ENCODE measurements at regions not wholly inside any gene's neighbourhood (a gene's known extent, or its start where the extent isn't known, plus 50 kb on each side); places are given as distances from the start of the nearest gene placed in this dataset.
A peak's percentile ranks its signal among the peaks of the same experiment; 100 is the strongest.

- Mint-ChIP-seq H3K9me3 (ENCODE audit: unreplicated experiment) (no peaks in the 10 kb centered on the region), H3K27ac (ENCODE audit: unreplicated experiment) (no peak overlapping the region), H3K4me3 (ENCODE audit: unreplicated experiment) (no peak overlapping the region), H3K4me1 (ENCODE audit: unreplicated experiment) (peaks cover 40% of the 10 kb centered on the region), H3K36me3 (ENCODE audit: low read depth, unreplicated experiment) (peaks cover 4% of the 10 kb centered on the region), H3K27me3 (ENCODE audit: unreplicated experiment) (peaks cover 9% of the 10 kb centered on the region)
- TF ChIP-seq, protein P1, sequence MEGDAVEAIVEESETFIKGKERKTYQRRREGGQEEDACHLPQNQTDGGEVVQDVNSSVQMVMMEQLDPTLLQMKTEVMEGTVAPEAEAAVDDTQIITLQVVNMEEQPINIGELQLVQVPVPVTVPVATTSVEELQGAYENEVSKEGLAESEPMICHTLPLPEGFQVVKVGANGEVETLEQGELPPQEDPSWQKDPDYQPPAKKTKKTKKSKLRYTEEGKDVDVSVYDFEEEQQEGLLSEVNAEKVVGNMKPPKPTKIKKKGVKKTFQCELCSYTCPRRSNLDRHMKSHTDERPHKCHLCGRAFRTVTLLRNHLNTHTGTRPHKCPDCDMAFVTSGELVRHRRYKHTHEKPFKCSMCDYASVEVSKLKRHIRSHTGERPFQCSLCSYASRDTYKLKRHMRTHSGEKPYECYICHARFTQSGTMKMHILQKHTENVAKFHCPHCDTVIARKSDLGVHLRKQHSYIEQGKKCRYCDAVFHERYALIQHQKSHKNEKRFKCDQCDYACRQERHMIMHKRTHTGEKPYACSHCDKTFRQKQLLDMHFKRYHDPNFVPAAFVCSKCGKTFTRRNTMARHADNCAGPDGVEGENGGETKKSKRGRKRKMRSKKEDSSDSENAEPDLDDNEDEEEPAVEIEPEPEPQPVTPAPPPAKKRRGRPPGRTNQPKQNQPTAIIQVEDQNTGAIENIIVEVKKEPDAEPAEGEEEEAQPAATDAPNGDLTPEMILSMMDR (IDR thresholded peaks at IDR 0.05; ENCODE audit: unreplicated experiment) = no peak
- no peak for DNase-seq (ENCODE audit: low spot score)
These were observed 167.8 kb upstream of the SOX1 start for GRCh38 chr13:111898956-111899713.

DNA sequence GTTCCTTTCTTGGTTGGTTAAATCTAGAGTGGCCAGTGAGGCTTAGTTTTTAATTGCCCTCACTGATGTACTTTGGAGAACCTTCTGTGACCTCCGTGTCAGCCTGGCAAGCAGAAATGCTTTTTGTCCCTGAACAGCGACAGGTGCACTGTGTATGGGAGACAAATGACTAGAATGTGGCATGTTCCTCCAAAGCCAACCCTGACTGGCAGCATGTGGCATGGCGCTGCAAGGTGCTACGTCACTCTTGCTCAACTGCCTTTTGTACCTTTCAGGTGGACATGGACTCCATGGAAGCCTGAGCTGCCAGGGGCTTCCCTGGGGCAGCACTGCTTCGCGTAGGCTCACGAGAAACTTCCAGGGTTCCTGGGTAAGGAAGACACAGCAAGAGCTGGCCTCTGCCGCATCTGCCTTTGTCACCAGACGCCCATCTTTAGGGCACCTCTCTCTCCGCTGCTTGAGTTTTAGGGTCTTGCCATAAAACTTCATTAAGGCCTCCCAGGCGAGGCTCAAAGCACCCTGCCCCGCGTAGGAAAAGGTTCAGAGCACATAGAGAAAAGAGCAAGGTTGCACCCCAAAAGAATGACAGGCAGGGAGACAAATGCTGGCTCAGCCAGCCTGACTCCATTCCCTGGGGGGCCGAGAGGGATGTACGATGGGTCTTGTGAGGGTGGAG is 167.1 kb upstream of the SOX1 start:
- no peak for DNase-seq (ENCODE audit: low spot score)
- peaks cover 32% of the 10 kb centered on the region for H3K4me1 Mint-ChIP-seq (ENCODE audit: unreplicated experiment)
- peak overlapping the region; percentile 70 for H3K27ac Mint-ChIP-seq (ENCODE audit: unreplicated experiment)
- TF ChIP-seq, protein P1 (IDR thresholded peaks at IDR 0.05; ENCODE audit: unreplicated experiment) = no peak
- H3K9me3 Mint-ChIP-seq (ENCODE audit: unreplicated experiment) = no peaks in the 10 kb centered on the region
- no peak overlapping the region for H3K4me3 Mint-ChIP-seq (ENCODE audit: unreplicated experiment)
- peaks cover 9% of the 10 kb centered on the region for H3K27me3 Mint-ChIP-seq (ENCODE audit: unreplicated experiment)
- H3K36me3 Mint-ChIP-seq (ENCODE audit: low read depth, unreplicated experiment) = peaks cover 2% of the 10 kb centered on the region

DNA sequence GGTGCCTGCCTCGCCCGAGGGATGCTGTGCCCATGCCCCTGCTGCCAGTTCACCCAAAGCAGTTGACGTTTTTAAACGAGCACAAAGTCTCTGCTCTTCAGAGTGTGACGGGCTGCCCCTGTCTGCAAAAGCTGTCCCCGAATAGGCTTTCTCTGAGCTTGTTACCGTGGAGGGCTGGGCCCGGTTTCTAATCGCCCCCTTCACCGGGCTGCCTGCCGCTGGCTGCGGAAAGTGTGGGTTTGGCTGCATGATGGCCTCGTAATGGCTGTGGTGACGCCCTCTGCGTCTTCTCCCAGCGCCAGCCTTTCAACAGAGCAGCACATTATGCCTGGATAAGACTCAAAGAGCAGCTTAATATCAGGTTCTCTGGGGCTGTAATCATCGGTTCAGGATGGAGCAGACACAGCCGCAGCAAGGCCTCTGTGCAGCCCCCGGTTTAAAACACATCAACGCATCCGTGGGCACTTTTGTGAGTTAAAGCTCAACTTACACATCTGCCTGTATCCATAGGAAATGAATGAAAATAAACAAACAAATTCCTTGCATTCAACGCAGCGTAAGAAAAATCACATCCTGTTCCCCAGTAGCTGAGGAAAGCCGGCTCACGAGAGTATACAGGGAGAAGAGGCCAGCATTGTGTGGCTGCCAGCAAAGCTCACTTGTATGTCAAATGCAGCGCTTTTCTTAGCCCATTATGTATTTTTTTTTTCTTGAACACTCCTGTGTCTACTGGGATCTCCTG is 166.4 kb upstream of the SOX1 start:
- Mint-ChIP-seq H3K27me3 (ENCODE audit: unreplicated experiment) (peaks cover 9% of the 10 kb centered on the region), H3K4me3 (ENCODE audit: unreplicated experiment) (no peak overlapping the region), H3K36me3 (ENCODE audit: low read depth, unreplicated experiment) (no peaks in the 10 kb centered on the region), H3K9me3 (ENCODE audit: unreplicated experiment) (no peaks in the 10 kb centered on the region), H3K27ac (ENCODE audit: unreplicated experiment) (peak overlapping the region; percentile 88), H3K4me1 (ENCODE audit: unreplicated experiment) (peaks cover 30% of the 10 kb centered on the region)
- TF ChIP-seq, protein P1 (IDR thresholded peaks at IDR 0.05; ENCODE audit: unreplicated experiment) = no peak
- no peak for DNase-seq (ENCODE audit: low spot score)

GRCh38 chr13:111901267-111901915 is 165.6 kb upstream of the SOX1 start:
- TF ChIP-seq, protein P1 (IDR thresholded peaks at IDR 0.05; ENCODE audit: unreplicated experiment) = no peak
- Mint-ChIP-seq H3K9me3 (ENCODE audit: unreplicated experiment) (no peaks in the 10 kb centered on the region), H3K27me3 (ENCODE audit: unreplicated experiment) (peaks cover 9% of the 10 kb centered on the region), H3K36me3 (ENCODE audit: low read depth, unreplicated experiment) (no peaks in the 10 kb centered on the region), H3K27ac (ENCODE audit: unreplicated experiment) (peak overlapping the region; percentile 88), H3K4me1 (ENCODE audit: unreplicated experiment) (peaks cover 23% of the 10 kb centered on the region), H3K4me3 (ENCODE audit: unreplicated experiment) (no peak overlapping the region)
- DNase-seq (ENCODE audit: low spot score) = no peak

Data from endothelial cell (in vitro differentiated cells).